ENCODE measurements at regions not wholly inside any gene's neighbourhood (a gene's known extent, or its start where the extent isn't known, plus 50 kb on each side); places are given as distances from the start of the nearest gene placed in this dataset.
"Not testable (repeated sequence)": the region's sequence is repeated elsewhere in the genome, so short reads cannot be mapped to it uniquely, and the experiment has no call there.

DNA sequence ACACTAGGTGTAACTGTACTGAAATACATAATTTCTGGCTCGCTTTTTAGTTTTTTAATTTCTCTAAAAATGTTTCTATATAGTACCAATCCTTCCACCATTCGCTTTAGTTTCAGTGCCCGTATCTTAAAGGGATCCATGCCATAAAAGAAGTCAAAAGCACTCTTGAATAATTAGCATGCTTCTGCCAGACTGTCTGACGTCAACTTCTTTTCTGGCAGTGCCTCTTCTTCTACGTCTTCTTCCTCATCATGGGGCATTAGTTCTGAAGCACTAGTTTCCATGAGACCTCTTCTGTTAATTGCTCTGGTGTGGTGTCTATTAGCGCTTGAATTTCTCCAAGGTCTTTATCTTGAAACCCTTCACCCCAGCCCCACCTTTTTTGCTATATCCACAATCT lies 93.8 kb upstream of the DOCK9 start:
- DNase-seq (ENCODE audit: low spot score), result no peak
- intact Hi-C loops (cut with DNase I), result no loop called here

DNA sequence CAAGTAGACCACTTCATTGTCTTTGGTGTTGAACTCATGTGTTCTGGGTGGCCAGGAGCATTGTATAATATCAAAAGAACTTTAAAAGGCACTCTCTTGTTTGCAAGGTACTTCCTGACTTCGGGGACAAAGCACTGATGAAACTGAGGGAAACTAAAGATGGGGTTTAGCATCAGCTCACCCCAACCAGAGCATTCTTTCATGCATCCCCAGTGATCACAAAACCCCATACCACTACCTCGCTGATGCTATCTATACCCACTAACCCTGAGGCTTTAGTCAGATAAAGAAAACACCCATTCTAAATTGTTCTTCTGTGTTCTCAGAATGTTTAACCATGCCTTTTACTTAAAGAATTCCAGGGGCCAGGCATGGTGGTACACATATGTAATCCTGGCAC lies 94.5 kb upstream of the DOCK9 start:
- DNase-seq (ENCODE audit: low spot score), result no peak
- intact Hi-C loops (cut with DNase I), result no loop called here

DNA sequence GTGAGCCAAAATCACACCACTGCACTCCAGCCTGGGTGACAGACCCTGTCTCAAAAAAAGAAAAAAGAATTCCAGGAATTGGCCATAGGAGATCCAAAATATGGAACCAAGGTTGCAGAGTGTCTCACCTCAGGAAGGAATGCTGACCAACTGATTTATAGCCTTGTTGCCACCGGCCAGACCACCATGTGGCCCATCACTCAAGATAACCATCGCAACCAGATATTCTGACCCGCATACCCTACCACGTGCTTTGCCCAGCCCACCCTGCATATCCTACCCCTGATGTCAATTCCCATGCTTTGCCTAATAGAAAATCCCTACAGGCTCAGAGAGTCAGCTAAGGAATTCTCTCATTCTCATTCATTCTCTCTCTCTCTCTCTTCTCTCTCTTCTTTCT lies 95.1 kb upstream of the DOCK9 start:
- no peak for DNase-seq (ENCODE audit: low spot score)
- intact Hi-C loops (cut with DNase I), result no loop called here

GRCh38 chr13:99074693-99075092 lies 96.8 kb upstream of the DOCK9 start:
- intact Hi-C loops (cut with DNase I), result no loop called here
- no peak for DNase-seq (ENCODE audit: low spot score)

DNA sequence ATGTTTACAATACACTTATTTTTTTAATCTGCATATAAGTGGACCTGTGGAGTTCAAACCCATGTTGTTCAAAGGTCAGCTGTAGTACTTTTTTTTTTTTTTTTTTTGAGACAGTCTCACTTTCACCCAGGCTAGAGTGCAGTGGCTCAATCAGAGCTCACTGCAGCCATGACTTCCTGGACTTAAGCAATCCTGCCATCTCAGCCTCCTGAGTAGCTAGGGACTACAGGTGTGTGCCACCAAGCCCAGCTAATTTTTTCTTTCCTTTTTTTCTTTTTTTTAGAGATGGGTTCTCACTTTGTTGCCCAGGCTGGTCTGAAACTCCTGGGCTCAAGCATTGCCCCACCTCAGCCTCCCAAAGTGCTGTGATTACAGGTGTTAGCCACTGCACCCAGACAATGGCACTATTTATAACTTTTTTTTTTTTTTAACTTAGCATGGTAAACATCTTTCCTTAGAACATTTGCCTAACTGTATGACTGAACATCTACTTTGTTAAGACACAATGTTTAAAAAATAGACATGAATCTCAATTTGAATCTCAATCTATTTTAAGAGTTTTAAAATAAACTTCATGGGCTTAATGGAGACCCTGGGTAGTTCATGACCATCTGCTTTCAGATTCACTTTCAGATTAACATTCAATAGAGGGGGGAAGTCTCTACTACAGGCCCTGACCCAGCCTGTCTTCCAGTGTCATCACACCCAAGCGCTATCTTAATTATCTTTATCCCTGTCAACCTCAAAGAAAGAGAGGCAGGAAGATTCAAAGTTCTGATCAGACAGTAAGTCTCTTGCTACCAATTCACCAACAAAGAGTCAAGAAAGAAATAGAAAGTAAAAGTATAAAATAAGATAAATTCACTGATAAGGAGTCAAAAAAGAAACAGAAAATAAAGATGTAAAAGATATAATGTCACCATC lies 97.7 kb upstream of the DOCK9 start:
- intact Hi-C loops (cut with DNase I), result no loop called here
- DNase-seq (ENCODE audit: low spot score), result no peak

- DNase-seq (ENCODE audit: low spot score), result no peak
- intact Hi-C loops (cut with DNase I), result no loop called here
Observed at GRCh38 chr13:99078017-99078771, 100.3 kb upstream of the DOCK9 start.

- no peak for DNase-seq (ENCODE audit: low spot score)
- intact Hi-C loops (cut with DNase I), result loop anchor here (10.0 kb wide), 1 partner anchor 105 kb away; the partner anchor contains the start of gene DOCK9
Observed at GRCh38 chr13:99080131-99080530, 102.3 kb upstream of the DOCK9 start.

DNA sequence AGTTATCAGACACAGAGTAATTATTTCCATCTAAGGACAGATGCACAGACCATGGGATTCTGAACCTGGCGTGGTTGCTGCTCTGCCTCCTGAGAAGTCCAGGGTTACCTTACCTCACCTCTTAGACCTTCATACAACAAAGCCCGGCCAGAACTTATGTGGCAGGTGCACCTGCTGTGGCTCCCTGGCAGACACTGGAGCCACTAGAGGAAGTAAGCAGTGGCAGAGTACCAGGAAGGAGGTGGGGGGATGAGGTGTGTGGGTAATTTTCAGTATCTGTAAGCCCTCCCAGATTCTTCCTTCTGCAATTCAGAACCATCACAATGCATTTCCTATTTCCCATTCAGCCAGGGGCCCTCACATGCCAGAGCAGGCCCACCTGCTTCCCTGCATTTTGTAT lies 106.1 kb upstream of the DOCK9 start:
- DNase-seq (ENCODE audit: low spot score), result no peak
- intact Hi-C loops (cut with DNase I), result loop anchor here (10.0 kb wide), 1 partner anchor 109 kb away; the partner anchor contains the start of gene DOCK9

- intact Hi-C loops (cut with DNase I), result loop anchor here (5.0 to 10.0 kb wide), 3 partner anchors 38 to 117 kb away; partner anchors contain the start of genes DOCK9 and UBAC2
- DNase-seq (ENCODE audit: low spot score), result no peak
Observed at GRCh38 chr13:99085139-99085807, 107.4 kb upstream of the DOCK9 start.

DNA sequence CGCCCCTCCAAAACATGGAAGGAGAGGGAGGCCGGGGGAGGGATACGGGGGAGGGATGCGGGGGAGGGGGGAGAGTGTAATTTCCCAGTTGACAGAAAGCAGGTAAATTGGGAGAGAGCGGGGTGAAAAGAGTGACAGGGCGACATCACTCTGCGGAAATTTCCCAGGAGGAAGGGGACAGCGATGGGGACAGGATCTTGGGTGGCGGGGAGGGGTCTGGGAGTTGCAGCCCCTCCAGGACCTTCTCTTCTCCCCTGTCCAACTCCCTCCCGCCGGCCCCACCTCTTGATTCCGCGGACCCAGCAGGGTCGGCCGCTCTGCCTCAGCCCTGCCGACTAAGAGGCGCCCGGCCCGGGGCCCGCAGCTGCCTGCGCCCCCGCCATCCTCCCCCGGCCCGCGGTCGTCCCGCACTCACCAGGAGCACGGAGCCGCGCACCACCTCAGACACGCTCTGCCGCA lies 108.0 kb upstream of the DOCK9 start:
- intact Hi-C loops (cut with DNase I), result loop anchor here (5.0 to 10.0 kb wide), 3 partner anchors 39 to 116 kb away; partner anchors contain the start of genes DOCK9 and UBAC2
- DNase-seq (ENCODE audit: low spot score), result no peak

DNA sequence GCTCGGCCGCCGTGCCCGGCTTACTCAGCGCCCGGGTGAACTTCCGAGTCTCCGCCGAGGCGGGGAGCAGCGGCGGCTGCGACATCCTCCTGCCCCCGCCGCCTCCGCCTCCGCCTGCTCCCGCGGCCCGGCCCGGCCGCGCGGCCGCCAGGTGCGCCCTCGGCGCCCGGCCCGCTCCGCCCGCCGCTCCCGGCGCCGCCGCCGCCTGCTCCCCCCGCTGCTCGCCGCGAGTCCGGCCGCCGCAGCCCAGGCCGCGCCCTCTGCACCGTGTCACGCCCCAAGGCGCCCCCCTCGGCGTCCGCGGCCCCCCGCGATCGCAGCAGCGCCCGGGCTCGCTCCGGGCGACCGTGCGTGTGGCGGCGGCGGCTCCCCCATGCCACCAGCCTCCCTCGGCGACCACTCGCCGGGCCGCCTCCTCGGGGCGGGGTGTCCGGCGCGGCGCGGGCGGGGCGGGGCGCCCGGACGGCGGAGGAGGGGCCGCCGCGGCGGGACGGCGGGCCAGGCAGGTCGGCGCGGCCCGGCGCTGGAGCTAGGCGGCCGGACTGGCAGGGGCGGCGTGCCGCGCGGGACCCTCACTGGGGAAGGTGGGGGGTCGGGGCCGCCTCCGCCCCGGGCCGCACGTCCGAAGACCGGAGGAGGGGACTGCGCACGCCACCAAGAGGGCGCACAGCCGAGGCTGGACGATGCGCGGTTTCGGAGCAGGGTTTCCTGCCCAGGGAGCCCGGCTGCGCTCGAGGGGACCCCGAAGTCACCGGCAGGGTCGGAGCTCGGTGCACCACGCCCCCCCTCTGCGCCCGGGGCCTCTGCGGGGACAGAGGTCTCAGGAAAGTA lies 108.6 kb upstream of the DOCK9 start:
- intact Hi-C loops (cut with DNase I), result loop anchor here (5.0 to 10.0 kb wide), 3 partner anchors 39 to 116 kb away; partner anchors contain the start of genes DOCK9 and UBAC2
- DNase-seq (ENCODE audit: low spot score), result no peak

GRCh38 chr13:99087098-99087953 lies 109.5 kb upstream of the DOCK9 start:
- DNase-seq (ENCODE audit: low spot score), result peak; percentile 95
- intact Hi-C loops (cut with DNase I), result loop anchor here (5.0 to 10.0 kb wide), 3 partner anchors 40 to 115 kb away; partner anchors contain the start of genes DOCK9 and UBAC2

- intact Hi-C loops (cut with DNase I), result loop anchor here (5.0 to 10.0 kb wide), 3 partner anchors 41 to 114 kb away; partner anchors contain the start of genes DOCK9 and UBAC2
- no peak for DNase-seq (ENCODE audit: low spot score)
Observed at GRCh38 chr13:99087954-99088491, 110.2 kb upstream of the DOCK9 start.

DNA sequence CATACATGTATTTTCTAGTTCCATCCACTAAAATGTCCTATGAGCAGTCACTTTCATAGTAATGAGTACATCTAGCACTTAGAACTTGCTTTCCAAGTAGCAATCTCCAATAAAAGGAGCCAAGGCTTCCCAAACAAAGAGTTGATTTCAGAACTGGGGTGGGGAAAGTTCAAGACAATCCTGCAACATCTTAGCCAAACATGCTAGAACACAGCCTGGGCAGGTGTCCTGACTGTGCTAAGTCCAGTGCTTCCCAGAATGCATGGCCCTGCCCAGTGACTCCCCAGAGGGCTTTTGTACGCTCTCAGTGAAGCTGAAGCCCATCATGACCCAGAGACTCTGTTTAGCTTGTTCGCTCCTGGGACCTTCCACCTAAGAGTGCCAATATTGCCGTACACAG lies 106.7 kb upstream of the UBAC2 start:
- DNase-seq (ENCODE audit: low spot score), result no peak
- intact Hi-C loops (cut with DNase I), result no loop called here

DNA sequence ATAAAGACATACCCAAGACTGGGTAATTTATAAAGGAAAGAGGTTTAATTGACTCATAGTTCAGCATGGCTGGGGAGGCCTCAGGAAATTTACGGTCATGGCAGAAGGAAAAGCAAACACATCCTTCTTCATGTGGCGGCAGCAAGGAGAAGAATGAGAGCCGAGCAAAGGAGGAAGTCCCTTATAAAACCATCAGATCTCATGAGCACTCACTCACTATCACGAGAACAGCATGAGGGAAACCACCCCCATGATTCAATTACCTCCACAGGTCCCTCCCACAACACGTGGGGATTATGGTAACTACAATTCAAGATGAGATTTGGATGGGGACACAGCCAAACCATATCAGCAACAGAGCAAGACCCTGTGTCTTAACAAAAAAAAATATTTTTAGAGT lies 98.8 kb upstream of the UBAC2 start:
- intact Hi-C loops (cut with DNase I), result not testable (repeated sequence)

GRCh38 chr13:99103536-99103935 lies 97.1 kb upstream of the UBAC2 start:
- intact Hi-C loops (cut with DNase I), result no loop called here

More for the DNA sequence above, 98.8 kb upstream of the UBAC2 start:
- not testable (repeated sequence) for DNase-seq (ENCODE audit: low spot score)

DNA sequence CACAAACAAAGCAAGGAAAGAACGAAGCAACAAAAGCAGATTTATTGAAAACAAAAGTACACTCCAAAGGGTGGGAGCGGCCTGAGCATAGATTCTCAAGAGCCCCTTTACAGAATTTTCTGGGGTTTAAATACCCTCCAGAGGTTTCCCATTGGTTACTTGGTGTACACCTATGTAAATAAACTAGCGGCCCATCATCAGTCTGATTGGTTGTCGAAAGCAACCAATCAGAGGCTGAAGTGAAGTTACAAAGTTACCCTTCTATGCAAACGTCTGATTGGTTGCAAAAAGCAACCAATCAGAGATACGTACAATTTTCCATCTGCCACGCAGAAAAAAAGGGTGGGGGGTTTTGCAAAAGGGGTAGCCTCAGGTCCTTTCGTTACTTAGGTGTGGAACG lies 96.3 kb upstream of the UBAC2 start:
- DNase-seq (ENCODE audit: low spot score), result no peak
- intact Hi-C loops (cut with DNase I), result no loop called here

More at GRCh38 chr13:99103536-99103935, 97.1 kb upstream of the UBAC2 start:
- DNase-seq (ENCODE audit: low spot score), result no peak
